Fibroblast of upper back skin (primary cell): ENCODE measurements at regions not wholly inside any gene's neighbourhood (a gene's known extent, or its start where the extent isn't known, plus 50 kb on each side); places are given as distances from the start of the nearest gene placed in this dataset.

Source experiments
- DNase-seq: peaks from one replicate; pipeline ENCODE4 v3.0.0-alpha.2; 2013

GRCh38 chr5:158393457-158393856 lies 534.5 kb upstream of the CLINT1 start:
- no peak for DNase-seq

DNA sequence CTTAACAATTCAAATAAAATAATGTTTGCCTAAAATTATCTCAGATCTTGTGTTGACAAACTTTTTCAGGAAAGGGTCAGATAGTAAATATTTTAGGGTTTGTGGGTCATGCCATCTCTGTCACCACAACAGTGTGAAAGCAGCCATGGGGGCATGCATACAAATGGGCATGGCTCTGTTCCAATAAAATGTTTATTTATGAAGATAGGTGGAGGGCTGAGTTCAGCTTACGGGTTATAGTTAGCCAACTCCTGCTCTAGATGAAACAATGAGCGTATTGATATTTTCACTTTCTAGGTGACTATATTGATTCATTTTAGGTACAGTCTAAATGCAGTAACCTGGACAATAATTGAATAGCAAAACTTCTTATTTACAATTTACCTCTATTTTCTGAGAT lies 533.8 kb upstream of the CLINT1 start:
- DNase-seq, result no peak

DNA sequence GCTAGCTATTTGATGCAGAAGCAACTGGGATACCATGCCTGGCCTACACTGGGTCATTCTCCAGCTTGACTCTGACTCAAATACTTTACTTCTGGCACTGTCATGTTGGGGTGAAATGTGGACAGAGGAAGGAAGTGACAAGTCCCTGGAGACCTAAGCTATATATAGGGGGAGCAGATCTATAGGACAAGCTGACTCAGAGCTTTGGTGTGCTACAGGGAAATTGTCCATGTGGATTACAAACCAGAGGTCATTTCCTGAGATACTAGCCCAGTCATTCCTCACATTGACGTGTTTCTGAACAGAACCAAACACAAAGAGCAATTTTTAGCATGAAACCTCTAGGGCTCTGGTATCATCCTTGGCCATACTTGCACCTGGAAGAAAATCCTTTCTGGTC lies 531.6 kb upstream of the CLINT1 start:
- peak; percentile 90 for DNase-seq

DNA sequence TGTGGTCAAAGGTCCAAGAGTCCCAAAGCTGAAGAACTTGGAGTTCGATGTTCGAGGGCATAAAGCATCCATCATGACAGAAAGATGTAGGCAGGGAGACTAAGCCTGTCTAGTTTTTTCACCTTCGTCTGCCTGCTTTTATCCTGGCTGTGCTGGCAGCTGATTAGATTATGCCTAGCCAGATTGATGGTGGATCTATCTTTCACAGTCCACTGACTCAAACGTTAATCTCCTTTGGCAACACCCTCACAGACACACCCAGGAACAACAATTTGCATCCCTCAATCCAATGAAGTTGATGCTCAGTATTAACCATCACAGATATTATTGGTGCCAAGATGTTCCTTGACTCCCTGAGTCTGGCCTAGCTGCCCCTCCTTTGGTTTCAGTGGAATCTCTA lies 530.8 kb upstream of the CLINT1 start:
- no peak for DNase-seq

DNA sequence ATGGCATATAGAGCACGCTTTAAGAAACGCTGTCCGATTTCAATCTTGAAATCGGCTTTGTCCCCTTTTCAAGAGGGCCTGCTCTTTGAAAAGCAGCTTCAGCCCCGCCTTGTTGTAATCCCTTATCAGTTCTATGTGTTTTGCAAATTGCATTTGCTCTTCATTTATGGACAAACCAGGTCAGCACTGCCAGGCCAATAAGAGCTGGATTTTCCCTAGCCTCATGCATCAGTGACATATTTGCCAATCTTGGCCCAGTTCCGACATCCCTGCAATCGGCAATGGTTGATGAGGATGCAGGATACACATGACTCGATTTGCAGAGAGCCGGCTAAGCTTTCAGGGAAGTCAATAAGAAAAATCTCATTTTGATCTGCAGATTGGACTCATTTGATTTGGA lies 529.1 kb upstream of the CLINT1 start:
- no peak for DNase-seq

DNA sequence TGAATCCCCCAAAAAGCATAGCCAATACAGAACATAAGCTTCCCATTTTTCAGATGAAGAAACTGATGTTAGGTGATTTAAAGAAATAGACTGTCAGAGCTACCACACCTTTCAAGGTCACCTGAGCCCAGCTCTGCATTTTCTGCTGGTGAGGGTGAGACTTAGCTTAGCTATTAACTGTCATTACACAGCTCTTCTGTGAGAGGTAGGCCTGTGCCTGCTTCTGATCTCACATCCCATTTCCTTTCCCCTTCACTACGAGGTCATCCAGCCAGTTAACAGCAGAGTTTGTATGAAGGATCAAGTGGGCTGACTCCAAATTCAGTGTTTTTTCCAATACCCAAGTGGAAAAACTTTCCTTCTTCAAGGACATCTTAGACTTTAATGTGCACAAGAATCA lies 528.6 kb upstream of the CLINT1 start:
- no peak for DNase-seq

DNA sequence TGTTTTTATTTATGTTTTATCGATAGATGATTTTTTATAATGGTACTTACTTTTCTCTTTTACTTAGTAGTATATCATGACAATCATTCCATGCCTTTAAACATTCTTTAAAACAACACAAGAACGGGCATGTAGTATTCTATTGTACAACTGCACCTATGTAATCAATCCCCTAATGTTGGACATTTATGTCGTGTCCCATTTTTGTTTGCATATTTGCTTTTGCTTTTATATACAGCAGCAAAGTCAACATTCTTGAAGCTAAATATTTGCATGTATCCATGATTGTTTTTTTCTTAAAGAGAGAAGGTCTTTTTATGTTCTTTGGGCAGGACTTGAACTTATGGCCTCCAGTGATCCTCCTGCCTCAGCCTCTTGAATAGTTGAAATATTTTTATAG lies 527.0 kb upstream of the CLINT1 start:
- no peak for DNase-seq

DNA sequence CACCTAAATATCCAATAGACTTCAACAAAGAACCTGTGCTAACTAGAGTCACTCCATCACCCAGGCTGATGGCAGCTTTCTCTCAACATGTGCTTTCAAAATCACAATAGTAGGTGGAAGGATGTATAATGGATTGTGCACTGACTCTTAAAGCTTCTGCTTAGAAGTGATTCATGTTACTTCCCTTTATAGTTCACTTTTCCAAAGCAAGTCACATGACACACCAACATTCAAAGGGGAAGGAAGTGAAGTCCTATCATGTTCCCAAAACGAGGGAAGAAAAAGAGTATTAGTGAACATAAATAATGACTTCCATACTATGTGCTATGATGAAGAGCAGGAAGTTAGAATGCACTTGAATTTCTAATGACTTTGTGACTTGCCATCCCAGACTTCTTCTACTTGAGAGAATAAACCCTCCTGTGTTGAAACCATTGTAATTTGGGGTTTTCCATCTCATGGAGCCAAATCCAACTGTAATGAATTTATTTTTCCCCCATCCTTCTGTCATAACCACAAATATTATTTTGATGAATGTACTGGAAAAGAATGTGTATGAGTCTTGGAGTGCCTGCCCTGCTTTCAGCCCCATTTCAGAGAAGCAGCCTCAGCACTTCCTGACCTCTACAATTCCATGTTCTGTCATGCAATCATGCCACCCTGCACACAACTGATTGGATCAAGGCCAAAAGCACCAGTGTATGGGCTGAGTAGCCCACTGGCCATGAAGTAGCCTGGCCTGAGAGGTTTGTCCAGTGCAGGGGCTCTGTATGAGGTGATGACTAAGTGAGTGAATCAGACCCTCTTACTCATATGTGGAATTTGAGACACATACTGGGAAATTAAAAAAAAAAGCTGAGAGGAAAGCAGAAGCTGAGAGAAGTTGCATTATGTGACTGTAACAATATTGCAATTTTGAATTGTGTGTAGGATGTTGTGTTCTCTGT lies 525.9 kb upstream of the CLINT1 start:
- DNase-seq, result peak; percentile 98

GRCh38 chr5:158383486-158383885 lies 524.5 kb upstream of the CLINT1 start:
- DNase-seq, result no peak

DNA sequence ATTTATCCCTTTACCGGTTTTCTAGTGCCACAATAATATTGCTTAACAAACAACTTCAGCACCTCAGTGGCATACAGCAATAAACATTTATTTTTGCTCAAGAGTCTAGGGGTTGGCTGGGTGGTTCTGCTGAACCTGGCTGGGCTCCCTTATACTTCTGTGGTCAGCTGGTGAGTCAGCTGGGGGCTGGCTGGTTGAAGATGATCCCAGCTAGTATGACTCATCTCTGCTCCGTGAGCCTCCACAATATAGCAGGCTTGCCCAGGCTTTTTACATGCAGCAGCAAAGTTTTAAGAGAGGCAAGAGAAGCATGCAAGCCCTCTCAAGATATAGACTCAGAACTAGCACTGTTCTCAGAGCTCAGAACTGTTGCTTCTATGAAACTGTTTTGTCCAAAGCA lies 523.5 kb upstream of the CLINT1 start:
- peak; percentile 98 for DNase-seq

DNA sequence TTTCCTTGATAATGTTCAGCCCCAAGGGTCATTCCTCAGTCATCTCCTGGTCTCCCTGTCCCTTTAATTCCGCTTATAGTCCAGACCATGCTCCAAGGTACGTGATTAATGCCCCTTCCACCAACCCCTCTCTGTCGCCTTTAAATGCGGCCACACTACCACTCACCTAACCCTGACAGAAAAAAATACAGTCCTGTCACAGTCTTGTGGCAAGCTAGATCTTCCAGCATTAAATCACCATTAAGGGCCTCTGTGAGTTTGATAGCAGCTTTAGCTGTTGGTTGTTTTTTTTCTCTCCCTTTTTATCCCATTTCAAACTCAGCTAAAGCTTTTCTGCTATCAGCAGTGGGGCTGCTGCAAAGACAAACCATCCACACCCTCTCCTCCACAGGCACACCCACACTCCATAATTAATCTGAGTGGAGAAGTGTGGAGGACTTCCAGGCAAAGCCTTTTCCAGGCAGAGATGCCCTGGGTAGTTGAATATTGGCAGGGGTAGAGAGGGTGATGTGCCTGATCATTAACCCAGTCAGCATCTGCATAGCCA lies 522.7 kb upstream of the CLINT1 start:
- no peak for DNase-seq

DNA sequence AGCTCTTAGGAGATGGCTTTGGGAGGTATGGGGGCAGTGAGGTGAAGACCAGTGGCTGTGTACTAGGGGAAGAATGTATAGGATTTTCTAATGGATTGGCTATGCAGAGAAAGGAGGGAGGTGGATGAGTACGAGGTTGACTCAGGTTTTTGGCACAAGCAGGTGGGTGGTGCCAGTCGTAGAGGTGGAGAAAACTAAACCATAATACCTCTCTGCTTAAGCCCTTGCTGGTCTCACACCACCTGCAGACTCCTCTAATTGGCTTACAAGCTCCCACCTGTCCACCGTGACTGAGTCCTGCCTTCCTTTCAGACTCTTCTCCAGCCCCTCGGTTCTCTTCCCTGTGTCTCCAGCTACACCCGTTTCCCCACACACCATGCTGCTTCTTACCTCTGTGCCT lies 521.7 kb upstream of the CLINT1 start:
- DNase-seq, result no peak

DNA sequence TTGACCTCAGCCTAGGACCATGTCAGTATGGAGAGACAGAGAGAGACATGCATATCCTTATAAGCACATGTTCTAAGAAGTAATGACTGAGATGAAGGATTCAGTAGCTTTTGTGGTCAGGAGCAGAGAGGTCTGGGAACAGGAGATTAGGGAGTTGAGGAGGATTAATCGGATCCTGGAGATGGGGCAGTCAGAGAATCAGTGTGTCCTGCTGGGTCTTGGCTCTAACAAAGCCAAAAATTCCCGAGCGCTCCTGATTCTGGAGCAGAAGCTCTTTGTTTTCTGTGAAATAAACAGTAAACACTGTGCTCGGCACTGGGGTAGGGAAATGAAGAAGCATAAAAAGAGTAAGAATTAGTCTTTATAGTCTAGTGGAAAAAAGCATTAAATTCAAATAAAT lies 520.0 kb upstream of the CLINT1 start:
- no peak for DNase-seq

- no peak for DNase-seq
These were observed 517.7 kb upstream of the CLINT1 start for GRCh38 chr5:158376679-158377078.

GRCh38 chr5:158375531-158375930 lies 516.6 kb upstream of the CLINT1 start:
- no peak for DNase-seq

DNA sequence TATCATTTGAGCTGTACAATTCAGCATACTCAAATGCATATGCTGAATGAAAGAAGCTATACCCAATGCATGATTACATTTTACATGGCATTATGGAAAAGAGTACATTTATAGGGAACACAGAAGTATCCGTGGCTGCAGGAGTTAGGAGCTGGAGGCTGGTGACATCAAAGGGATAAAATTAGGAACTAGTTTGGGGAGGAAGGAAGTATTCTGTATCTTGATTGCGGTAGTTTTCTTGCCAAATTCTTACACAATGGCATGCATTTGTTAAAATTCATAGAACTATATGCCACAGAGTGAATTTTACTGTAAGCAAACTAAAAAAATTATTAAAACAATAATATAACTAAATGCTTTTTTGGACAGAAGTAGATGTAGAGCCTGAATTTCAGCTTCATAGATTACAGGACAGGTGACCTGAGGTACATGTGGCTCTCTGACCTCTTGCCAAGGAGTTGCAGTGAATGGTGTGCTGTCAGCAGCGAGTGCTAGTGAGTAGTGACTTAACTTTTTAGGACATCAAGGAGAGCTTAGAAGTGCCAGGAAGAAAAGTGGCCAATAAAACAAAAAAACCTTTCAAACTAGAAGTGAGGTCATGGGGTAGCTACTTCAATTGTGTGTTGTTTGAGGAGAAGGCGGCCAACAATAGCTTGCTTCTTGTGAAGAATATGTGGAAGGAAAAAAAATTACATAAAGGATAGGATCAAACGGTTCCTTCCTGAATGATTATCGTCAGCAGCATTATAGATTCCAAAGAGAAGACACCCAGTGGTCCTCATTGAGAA lies 514.9 kb upstream of the CLINT1 start:
- no peak for DNase-seq

GRCh38 chr5:158369241-158369640 lies 510.3 kb upstream of the CLINT1 start:
- no peak for DNase-seq

GRCh38 chr5:158368686-158369085 lies 509.7 kb upstream of the CLINT1 start:
- DNase-seq, result no peak

GRCh38 chr5:158364367-158364766 lies 505.4 kb upstream of the CLINT1 start:
- DNase-seq, result no peak

- DNase-seq, result peak; percentile 31
These were observed 496.0 kb upstream of the CLINT1 start for GRCh38 chr5:158354958-158355357.

DNA sequence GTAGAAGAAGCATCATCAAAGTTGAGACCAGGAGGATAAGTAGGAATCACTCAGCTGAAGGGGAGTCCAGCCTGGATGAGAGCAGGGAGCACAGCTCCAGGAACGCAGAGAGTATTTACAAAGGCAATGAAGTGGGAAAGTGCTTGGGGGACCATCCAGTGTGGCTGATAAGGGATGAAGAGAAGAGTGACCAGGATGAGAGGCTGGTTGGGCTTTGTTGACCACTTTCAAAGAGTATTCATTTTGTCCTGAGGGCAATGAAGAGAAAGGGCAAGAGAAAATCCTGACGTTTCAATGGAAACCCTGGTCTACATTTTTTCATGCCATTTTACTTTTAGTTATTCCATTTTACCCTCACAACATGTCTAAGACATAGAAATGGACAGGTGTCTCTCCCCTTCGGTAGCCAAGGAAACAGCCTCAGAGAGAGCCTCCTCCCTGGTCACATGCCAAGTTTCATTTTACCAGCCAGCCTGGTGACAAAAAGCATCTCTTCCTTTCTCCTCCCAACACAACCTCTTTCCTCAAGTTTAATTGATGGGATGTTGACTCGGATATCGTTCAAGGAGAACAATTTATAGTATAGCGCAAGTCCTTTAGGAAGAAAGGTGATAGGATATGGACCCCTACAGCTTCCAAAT lies 492.7 kb upstream of the CLINT1 start:
- DNase-seq, result no peak

GRCh38 chr5:158349987-158350386 lies 491.0 kb upstream of the CLINT1 start:
- DNase-seq, result no peak

- no peak for DNase-seq
These were observed 485.4 kb upstream of the CLINT1 start for GRCh38 chr5:158344376-158344775.
